T47D (cell line): ENCODE measurements at regions not wholly inside any gene's neighbourhood (a gene's known extent, or its start where the extent isn't known, plus 50 kb on each side); places are given as distances from the start of the nearest gene placed in this dataset.

Experiments
- DNase-seq, 2 experiments: peaks; one replicate each; pipeline versions ENCODE4 v3.0.0 to v3.0.0-alpha.2; 2011 to 2012; ENCODE audit warnings: low read depth in 1 of 2, low spot score in 1 of 2
- JUND ChIP-seq: IDR thresholded peaks from 2 replicates; pipeline ENCODE4 v1.6.1; 2012; ENCODE audit warnings: low read depth
- in situ Hi-C: cut with HindIII; loops from 2 replicates; pipeline ENCODE4 v1.10.0; 2016; ENCODE audit warnings: low sequenced_read_pairs, low pct_unique_long_range_greater_than_20kb

DNA sequence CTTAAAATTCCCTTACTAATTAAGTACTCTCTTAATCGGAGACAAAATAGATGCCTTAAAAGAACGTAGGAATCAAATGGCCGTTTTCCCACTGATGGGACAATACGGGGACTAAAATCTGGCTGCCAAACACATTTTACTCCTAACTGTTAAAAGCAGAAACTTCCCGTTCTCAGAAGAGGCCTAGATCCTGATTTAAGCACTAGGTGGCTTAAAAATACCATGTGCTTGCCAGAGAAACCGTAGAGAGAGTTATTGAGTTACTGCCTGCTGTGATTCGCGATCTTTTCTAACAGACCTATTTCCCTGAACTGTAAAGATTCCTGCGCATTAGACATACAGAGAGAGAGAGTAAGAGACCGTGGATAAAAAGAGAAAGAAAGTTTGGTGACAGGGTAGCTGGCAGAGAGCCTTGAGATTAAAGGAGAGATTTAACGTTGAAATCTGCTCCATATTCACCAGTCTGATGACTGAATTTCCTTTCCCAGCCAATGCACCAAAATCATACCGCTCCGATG is 54.4 kb upstream of the STUM start:
- DNase-seq: no peak
- TF ChIP-seq JUND: no peak
- in situ Hi-C loops: no loop called here

DNA sequence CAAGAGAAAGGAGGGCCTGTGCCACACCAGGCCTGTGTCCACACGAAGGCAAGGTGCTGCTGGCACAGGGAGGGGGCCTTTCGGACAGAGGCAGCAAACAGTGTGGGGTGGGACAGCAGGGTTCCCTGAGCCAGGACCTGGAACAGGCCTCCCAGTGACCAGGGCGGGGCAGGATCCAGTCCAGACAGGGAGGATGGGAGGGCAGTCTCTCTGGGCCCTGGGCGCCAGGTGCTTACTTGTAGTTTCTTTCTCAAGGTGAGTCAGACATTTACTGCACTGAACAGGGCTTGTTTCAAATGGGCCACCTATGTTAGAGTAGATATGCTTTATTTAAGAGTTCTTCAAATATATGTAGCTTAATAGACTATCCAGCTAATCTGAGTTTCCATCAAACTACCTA is 52.8 kb upstream of the STUM start:
- no peak for DNase-seq
- in situ Hi-C loops: no loop called here
- no peak for TF ChIP-seq JUND

DNA sequence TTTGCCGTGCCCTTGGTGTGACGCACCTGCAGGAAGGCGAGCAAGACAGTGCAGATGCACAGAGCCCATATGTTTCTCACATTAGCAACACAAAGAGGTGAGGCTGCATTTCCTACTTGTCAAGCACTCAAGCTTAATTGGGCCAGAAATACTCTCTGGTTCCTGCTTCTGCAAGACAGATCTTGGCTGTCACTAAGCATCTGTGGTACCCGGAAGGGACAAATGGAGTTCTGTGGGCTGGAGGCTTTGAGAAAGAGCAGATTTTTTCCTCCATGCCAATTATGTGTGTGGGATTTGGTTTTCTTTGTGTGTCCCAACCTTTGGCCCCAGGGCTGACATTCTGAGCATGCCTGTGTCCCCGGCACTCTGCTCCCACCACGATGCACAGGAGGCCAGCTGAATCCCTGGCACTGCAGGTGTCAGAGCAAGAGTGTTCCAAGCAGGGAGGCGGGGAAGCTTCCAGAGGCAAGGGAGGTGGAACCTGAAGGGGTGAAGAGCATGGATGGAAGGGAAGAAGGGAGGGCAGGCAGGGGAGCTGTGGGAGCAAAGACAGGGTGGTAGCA is 52.0 kb upstream of the STUM start:
- DNase-seq: no peak
- no peak for TF ChIP-seq JUND
- in situ Hi-C loops: no loop called here

DNA sequence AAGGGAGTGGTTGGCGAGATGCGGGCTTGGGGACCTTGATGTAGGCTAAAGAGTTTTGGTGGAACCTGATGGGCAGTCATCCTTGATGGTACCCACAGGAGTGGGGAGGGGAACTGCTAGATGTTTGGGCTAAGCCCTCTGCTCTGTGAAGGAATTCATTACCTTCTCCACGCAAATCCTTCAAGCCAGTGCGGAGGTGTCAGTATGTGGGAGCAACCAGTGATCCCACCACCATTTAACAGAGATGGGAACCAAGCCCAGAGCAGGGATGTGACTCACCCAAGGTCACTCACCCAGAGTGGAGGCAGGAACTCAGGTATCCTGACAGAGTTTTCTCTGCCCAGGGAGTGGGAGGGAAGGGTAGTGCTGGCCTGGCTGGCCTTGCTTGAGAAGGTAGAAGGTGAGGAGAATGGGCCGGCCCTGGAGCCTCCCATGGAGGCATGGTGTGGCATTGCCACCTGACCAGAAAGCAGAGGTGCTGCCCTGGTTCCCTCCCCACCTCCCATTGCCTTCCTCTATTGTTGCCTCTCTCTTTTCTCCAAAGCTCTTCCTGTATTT is 51.2 kb upstream of the STUM start:
- no peak for TF ChIP-seq JUND
- in situ Hi-C loops: no loop called here
- DNase-seq: no peak

DNA sequence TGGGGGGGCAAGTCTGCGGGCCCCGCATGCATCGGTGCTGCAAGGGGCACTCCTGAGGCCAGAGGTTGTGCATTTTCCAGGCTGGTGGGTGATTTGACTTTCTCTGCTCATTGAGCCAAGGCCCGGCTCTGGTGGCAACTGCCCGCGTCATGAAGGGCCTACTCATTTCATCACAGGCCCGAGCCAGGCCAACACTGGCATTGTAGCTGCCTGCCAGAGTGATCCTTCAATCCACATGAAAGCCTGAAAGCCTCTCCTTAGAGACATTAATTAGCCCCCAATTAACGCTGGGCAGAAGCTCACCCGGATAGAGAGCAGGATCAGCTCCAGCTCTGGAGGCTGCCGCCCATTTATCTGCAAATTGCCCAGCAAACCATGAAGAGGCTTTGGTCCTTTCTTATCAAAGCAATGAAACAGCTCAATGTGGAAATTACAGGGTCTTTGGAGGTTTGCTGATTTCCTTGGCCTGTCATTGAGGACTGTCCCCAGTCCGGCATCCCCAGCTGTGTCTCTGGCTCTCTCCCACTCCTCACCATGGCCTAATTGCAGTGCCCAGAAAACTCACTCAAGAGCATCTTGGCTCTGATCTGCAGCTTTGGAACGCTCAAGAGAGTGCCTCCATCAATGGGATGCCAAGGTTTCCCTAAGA is 50.4 kb upstream of the STUM start:
- TF ChIP-seq JUND: no peak
- in situ Hi-C loops: no loop called here
- DNase-seq: no peak

DNA sequence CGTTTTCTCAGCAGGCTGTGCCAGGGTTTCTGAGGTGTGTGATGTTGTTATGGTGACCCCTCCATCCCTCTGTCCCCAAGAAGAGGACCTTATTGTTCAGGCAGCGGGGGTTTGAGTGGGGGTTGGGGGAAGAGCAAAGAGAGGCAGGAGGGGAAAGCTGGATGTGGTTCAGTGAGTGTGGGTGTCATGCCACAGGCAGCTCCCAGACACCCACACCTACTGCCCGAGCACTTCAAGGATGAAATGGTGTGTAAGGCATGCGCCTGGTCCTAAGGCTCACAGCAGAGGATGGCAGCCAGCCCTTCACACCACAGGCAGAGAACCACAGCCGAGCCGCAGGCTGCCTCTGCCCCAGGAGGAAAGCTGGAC is 49.9 kb upstream of the STUM start:
- DNase-seq: no peak
- in situ Hi-C loops: no loop called here
- TF ChIP-seq JUND: no peak
